RWPE1 (cell line): ENCODE measurements at regions not wholly inside any gene's neighbourhood (a gene's known extent, or its start where the extent isn't known, plus 50 kb on each side); places are given as distances from the start of the nearest gene placed in this dataset.

ENCODE experiments used
- CTCF ChIA-PET: fragments of 350-600 bp; sonication (Branson Sonifier 250); formaldehyde crosslinking; extraction: SDS; loops from one replicate; lab custom pipeline; 2021; lab: Yijun Ruan, JAX
- POLR2A ChIA-PET: fragments of 400-600 bp; formaldehyde crosslinking; extraction: SDS; loops from one replicate; lab custom pipeline; 2020; ENCODE audit warnings: antibody characterized with exemption; ENCODE audit not compliant: low non-redundant PET; lab: Yijun Ruan, JAX
- DNase-seq: peaks from one replicate; pipeline ENCODE4 v3.0.0; 2012; ENCODE audit warnings: low spot score
- H3K27ac ChIP-seq: fragments of 450-650 bp; 2 replicates; pipeline ENCODE4 v1.5.1; 2017
- TF ChIP-seq, protein P1 (sequence below): fragments of 450-650 bp; conservative IDR thresholded peaks from 2 replicates; pipeline ENCODE4 v1.5.1; 2017; ENCODE audit warnings: low read depth, mild to moderate bottlenecking

DNA sequence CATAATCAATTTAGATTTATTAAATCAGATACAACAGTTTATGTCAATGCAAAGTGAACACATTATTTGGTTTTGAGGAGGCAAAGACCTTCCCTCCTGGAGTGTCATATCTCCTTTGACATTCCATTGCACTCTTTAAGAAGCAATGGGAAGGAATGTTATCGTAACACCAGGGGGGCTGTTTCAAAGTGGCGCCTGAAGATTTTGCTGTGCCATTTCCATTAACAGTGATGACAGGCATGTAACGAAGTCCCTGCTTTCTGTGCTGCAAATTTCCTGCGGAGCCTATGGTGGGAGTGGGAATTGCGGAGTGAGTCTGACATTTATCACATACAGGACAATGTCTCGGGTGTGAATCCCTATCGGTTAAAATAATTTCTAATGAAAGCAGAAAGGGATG lies 499.6 kb upstream of the RAB6C start:
- POLR2A ChIA-PET = no interaction called here
- DNase-seq = no peak
- H3K27ac ChIP-seq = no peak overlapping the region
- TF ChIP-seq, protein P1, sequence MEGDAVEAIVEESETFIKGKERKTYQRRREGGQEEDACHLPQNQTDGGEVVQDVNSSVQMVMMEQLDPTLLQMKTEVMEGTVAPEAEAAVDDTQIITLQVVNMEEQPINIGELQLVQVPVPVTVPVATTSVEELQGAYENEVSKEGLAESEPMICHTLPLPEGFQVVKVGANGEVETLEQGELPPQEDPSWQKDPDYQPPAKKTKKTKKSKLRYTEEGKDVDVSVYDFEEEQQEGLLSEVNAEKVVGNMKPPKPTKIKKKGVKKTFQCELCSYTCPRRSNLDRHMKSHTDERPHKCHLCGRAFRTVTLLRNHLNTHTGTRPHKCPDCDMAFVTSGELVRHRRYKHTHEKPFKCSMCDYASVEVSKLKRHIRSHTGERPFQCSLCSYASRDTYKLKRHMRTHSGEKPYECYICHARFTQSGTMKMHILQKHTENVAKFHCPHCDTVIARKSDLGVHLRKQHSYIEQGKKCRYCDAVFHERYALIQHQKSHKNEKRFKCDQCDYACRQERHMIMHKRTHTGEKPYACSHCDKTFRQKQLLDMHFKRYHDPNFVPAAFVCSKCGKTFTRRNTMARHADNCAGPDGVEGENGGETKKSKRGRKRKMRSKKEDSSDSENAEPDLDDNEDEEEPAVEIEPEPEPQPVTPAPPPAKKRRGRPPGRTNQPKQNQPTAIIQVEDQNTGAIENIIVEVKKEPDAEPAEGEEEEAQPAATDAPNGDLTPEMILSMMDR = no peak
- CTCF ChIA-PET = no interaction called here

DNA sequence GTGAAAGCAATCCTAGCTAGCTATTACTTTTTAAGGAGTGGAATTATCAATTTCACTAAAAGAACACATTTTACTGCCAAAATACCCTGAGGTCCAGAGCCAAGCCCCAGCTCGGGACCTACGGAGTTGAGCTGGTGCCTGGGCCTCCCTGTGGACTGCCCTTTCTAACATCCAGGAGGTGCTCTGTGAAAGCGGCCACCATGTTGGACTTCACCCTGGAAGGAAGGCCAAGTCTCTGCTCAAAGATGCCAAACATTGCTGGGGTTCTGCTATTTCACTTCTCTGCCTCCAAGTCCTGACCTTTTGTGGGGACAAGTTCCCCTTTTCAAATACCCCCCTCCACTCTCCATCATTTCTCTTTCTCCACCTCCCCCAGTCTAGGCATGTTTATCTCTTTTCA lies 498.7 kb upstream of the RAB6C start:
- POLR2A ChIA-PET = no interaction called here

DNA sequence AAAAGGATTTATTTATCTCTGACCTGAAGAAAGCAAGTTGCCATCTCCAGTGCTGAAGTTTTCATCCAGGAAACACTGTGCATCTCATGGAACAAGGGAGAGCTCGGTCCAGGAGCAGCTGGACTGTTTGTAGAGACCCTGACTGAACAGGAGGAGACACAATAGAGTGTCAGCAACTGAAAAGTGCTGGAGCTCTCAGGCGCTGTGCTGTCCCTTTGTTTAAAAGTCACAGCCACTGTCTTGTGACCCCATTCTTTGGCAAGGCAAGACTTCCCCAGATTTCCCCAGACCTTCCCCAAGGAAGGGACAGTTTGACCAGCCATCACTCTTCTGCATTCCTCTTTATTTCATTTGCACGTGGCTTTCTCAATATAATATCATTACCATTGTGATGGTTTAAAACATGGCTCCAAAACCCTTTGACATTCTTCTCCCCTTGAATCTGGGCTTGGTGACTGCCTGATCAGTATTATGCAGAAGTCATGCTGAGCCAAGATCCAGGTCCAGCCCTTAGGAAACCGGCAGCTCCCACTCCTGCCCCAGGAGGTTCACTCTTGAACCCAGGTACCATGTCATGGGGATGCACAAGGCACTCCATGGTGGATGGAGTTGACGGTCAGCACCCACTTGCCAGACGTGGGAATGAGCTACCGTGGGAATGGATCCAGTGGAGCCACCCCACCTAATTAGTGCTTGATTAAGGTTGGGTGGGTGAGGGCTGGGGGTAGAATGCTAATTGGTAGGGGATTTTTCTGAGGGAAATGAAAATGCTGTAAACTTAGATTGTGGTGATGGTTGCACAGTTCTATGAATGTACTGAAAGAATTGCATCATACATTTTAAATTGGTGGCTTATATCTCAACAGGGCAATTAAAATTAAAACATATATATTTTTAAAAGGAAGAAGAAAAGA lies 497.9 kb upstream of the RAB6C start:
- CTCF ChIA-PET = interaction anchor here (0.6 kb wide), 1 partner anchor 398 kb away, joined by 3 read pairs; no protein-coding TSS in a partner anchor
- TF ChIP-seq, protein P1 = no peak
- no peak overlapping the region for H3K27ac ChIP-seq
- POLR2A ChIA-PET = no interaction called here
- no peak for DNase-seq

More for the DNA sequence above, 498.7 kb upstream of the RAB6C start:
- TF ChIP-seq, protein P1 = no peak
- H3K27ac ChIP-seq = no peak overlapping the region
- CTCF ChIA-PET = no interaction called here
- DNase-seq = no peak

DNA sequence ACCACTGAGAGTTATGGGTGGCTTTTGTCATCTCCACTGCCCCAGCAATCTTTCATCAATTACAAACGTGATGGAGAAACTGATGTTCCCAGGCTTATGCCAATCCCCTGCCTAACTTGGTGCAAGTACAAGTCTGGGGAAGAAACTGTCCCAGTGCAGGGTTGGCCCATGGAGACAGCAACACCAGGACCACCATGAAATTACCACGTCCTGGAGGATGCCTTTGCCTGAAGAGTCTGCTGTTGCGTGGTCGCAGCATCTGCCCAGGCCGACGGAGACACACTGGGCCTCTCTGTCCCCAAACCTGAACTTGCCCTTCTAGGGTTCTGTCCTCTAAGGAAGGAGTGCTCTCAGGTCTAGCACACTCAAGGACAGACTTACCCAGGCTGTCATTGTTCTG lies 496.8 kb upstream of the RAB6C start:
- TF ChIP-seq, protein P1 = no peak
- ChIA-PET CTCF (interaction anchor here (0.6 kb wide), 1 partner anchor 397 kb away, joined by 3 read pairs; no protein-coding TSS in a partner anchor), POLR2A (no interaction called here)
- H3K27ac ChIP-seq = no peak overlapping the region
- DNase-seq = no peak

DNA sequence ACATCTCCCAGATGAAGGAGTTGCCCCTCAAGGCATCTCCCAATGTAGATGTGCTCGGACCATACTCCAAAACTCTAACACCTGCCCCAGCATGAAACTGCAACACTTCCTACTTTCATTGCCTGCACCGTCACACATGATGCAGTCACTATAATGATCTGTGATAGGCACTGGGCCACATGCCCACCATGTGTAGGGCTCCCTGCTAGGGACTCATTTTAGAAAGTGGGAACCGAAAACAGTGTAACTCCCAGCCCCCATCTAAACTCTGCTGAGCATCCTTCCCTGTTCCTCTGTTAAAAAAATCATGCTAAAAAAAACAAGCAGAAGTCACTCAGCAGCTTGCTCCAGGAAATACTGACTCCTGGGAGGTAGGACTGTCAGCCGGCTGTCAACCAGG lies 496.1 kb upstream of the RAB6C start:
- CTCF ChIA-PET = no interaction called here
- POLR2A ChIA-PET = no interaction called here
- no peak for DNase-seq
- TF ChIP-seq, protein P1 = no peak
- no peak overlapping the region for H3K27ac ChIP-seq

DNA sequence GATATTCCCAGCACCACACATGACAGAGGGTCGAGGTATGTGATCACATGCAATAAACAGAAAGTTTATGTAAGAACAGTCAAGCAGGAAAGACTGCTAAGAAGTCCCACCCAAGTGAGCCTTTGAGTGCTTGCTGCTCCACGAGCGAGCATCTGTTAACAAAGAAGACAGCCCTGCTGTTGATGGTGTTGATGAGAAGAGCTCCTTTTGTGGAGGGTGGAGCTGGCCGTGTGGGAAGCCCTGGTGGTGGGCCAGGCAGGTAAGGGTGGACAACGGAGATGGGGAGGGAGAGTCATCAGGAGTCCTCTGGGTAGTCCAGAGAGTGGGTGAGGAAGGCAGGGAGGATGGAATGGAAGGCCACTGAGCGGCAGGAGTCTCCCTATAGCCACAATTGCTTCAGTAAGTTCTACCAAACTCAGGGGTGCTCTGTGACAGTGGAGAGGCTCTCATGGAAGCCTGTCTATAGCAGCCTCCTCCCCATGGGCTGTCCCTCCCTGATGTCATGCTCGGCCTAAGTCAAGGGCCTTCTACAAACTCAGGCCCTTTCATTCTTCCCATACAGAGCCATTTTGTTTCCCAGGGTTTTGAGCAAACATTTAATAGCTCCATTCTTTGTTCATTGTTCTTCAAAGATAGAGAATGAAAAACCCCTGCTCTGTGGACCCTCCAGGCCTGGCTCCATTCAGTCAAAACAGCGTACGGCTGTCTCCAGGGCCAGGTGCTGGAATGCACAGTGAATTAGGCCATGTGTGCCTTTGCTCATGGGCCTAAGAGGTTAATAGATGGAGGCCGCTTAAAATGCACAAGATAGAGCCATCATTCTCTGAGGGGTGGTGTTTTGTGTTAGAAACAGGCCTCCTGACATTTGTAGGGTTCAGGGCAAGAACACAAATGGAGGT lies 494.2 kb upstream of the RAB6C start:
- TF ChIP-seq, protein P1 = no peak
- no peak for DNase-seq
- POLR2A ChIA-PET = no interaction called here
- H3K27ac ChIP-seq = no peak overlapping the region
- CTCF ChIA-PET = no interaction called here
